Naive thymus-derived CD8-positive, alpha-beta T cell (primary cell): ENCODE measurements at regions not wholly inside any gene's neighbourhood (a gene's known extent, or its start where the extent isn't known, plus 50 kb on each side); places are given as distances from the start of the nearest gene placed in this dataset.
"Not testable (repeated sequence)": the region's sequence is repeated elsewhere in the genome, so short reads cannot be mapped to it uniquely, and the experiment has no call there.

Experiments used
- ATAC-seq, 2 donors: fragments of 150-1000 bp; cut with Tn5 transposase in 1 of 2; sonication (Bioruptor Pico), chemical (Tn5 transposase) in 1 of 2; 1 replicate in 1 of 2; 2 replicates in 1 of 2; pipeline ENCODE4 v1.10.0; 2021; ENCODE audit warnings: mild to moderate bottlenecking in 2 of 2, moderate library complexity in 2 of 2
- POLR2A ChIA-PET: fragments of 350-600 bp; sonication (Branson Sonifier 250); formaldehyde crosslinking; loops from one replicate; lab custom pipeline; 2021; ENCODE audit warnings: antibody characterized with exemption; lab: Charles Lee
- DNase-seq, 10 donors: peaks; one replicate each; pipeline versions ENCODE4 v3.0.0 to v3.0.0-alpha.2; 2020 to 2022
- H3K27ac Mint-ChIP-seq, 10 donors: one replicate each; pipeline ENCODE4 v1.8.0; 2020 to 2022; ENCODE audit warnings: mild to moderate bottlenecking in 10 of 10, mixed read lengths in 10 of 10, moderate library complexity in 4 of 10, inconsistent platforms in 1 of 10
- H3K27me3 Mint-ChIP-seq, 5 donors: one replicate each; pipeline ENCODE4 v1.8.0; 2021 to 2022; ENCODE audit warnings: mixed read lengths in 5 of 5
- H3K36me3 Mint-ChIP-seq, 3 donors: one replicate each; pipeline ENCODE4 v1.8.0; 2020 to 2022; ENCODE audit warnings: mixed read lengths in 3 of 3, mild to moderate bottlenecking in 2 of 3, inconsistent platforms in 1 of 3
- H3K4me1 Mint-ChIP-seq, 4 donors: one replicate each; pipeline ENCODE4 v1.8.0; 2021 to 2022; ENCODE audit warnings: mixed read lengths in 4 of 4
- H3K4me3 Mint-ChIP-seq, 10 donors: one replicate each; pipeline ENCODE4 v1.8.0; 2020 to 2022; ENCODE audit warnings: mild to moderate bottlenecking in 10 of 10, mixed read lengths in 10 of 10, moderate library complexity in 6 of 10, inconsistent platforms in 1 of 10
- H3K9me3 Mint-ChIP-seq, 9 donors: one replicate each; pipeline ENCODE4 v1.8.0; 2020 to 2022; ENCODE audit warnings: mixed read lengths in 9 of 9, mild to moderate bottlenecking in 3 of 9, inconsistent platforms in 1 of 9, moderate library complexity in 1 of 9

- H3K36me3 Mint-ChIP-seq, H3K4me3 Mint-ChIP-seq, H3K27ac Mint-ChIP-seq, H3K4me1 Mint-ChIP-seq, ATAC-seq, H3K9me3 Mint-ChIP-seq, H3K27me3 Mint-ChIP-seq, DNase-seq, POLR2A ChIA-PET: not testable (repeated sequence)
These were observed 113.4 kb upstream of the OR13H1 start for GRCh38 chrX:131430465-131430864.

GRCh38 chrX:131441033-131441432 lies 102.8 kb upstream of the OR13H1 start:
- H3K36me3 Mint-ChIP-seq: no peaks in the 10 kb centered on the region
- POLR2A ChIA-PET: no interaction called here
- H3K4me3 Mint-ChIP-seq: no peak overlapping the region
- no peaks in the 10 kb centered on the region for H3K27me3 Mint-ChIP-seq
- ATAC-seq (no peak), DNase-seq (no peak)
- peaks cover 0 to 2% (median 0%) of the 10 kb centered on the region in 9 donors for H3K9me3 Mint-ChIP-seq
- H3K27ac Mint-ChIP-seq: no peak overlapping the region
- H3K4me1 Mint-ChIP-seq: no peaks in the 10 kb centered on the region

GRCh38 chrX:131445955-131446354 lies 97.9 kb upstream of the OR13H1 start:
- no peaks in the 10 kb centered on the region for H3K4me1 Mint-ChIP-seq
- no peak for DNase-seq
- no peaks in the 10 kb centered on the region for H3K27me3 Mint-ChIP-seq
- POLR2A ChIA-PET: no interaction called here
- peaks cover 0 to 6% (median 0%) of the 10 kb centered on the region in 9 donors for H3K9me3 Mint-ChIP-seq
- H3K4me3 Mint-ChIP-seq: no peak overlapping the region
- H3K27ac Mint-ChIP-seq: no peak overlapping the region
- H3K36me3 Mint-ChIP-seq: no peaks in the 10 kb centered on the region
- ATAC-seq: no peak

GRCh38 chrX:131461855-131462254 lies 82.0 kb upstream of the OR13H1 start:
- ATAC-seq, H3K36me3 Mint-ChIP-seq, H3K27ac Mint-ChIP-seq, H3K27me3 Mint-ChIP-seq, H3K4me1 Mint-ChIP-seq, H3K4me3 Mint-ChIP-seq, DNase-seq, POLR2A ChIA-PET: not testable (repeated sequence)
- H3K9me3 Mint-ChIP-seq: peaks cover 0 to 20% (median 2%) of the 10 kb centered on the region in 9 donors

GRCh38 chrX:131473809-131474208 lies 70.1 kb upstream of the OR13H1 start:
- ATAC-seq, H3K27ac Mint-ChIP-seq, H3K4me1 Mint-ChIP-seq, POLR2A ChIA-PET, H3K36me3 Mint-ChIP-seq, H3K9me3 Mint-ChIP-seq, H3K4me3 Mint-ChIP-seq, DNase-seq: not testable (repeated sequence)
- H3K27me3 Mint-ChIP-seq: peaks cover 0 to 22% (median 8%) of the 10 kb centered on the region in 5 donors

- no peak for ATAC-seq
- peaks cover 0 to 6% (median 0%) of the 10 kb centered on the region in 3 donors for H3K36me3 Mint-ChIP-seq
These were observed 66.4 kb upstream of the OR13H1 start for GRCh38 chrX:131477498-131477897.

More at GRCh38 chrX:131477498-131477897, 66.4 kb upstream of the OR13H1 start:
- Mint-ChIP-seq H3K9me3 (peaks cover 0 to 20% (median 0%) of the 10 kb centered on the region in 9 donors), H3K27me3 (peaks cover 0 to 29% (median 8%) of the 10 kb centered on the region in 5 donors), H3K27ac (no peak overlapping the region), H3K4me1 (peaks cover 0 to 1% (median 0%) of the 10 kb centered on the region in 4 donors), H3K4me3 (no peak overlapping the region)
- DNase-seq: no peak
- POLR2A ChIA-PET: no interaction called here
